ENCODE measurements at regions not wholly inside any gene's neighbourhood (a gene's known extent, or its start where the extent isn't known, plus 50 kb on each side); places are given as distances from the start of the nearest gene placed in this dataset.

GRCh38 chr2:235301202-235302076 lies 192.4 kb upstream of the AGAP1 start:
- DNase-seq (ENCODE audit: low read depth in 3 of 3) = no peak

GRCh38 chr2:235302263-235302662 lies 191.6 kb upstream of the AGAP1 start:
- DNase-seq (ENCODE audit: low read depth in 3 of 3) = no peak

GRCh38 chr2:235303499-235304291 lies 190.1 kb upstream of the AGAP1 start:
- DNase-seq (ENCODE audit: low read depth in 3 of 3) = no peak

- no peak for DNase-seq (ENCODE audit: low read depth in 3 of 3)
Measured at GRCh38 chr2:235305678-235306077, 188.2 kb upstream of the AGAP1 start.

- DNase-seq (ENCODE audit: low read depth in 3 of 3) = no peak
Measured at GRCh38 chr2:235311044-235311443, 182.8 kb upstream of the AGAP1 start.

- DNase-seq (ENCODE audit: low read depth in 3 of 3) = no peak
Measured at GRCh38 chr2:235312571-235312970, 181.3 kb upstream of the AGAP1 start.

- no peak for DNase-seq (ENCODE audit: low read depth in 3 of 3)
Measured at GRCh38 chr2:235314371-235314930, 179.4 kb upstream of the AGAP1 start.

GRCh38 chr2:235319095-235319494 lies 174.7 kb upstream of the AGAP1 start:
- DNase-seq (ENCODE audit: low read depth in 3 of 3) = no peak

GRCh38 chr2:235320326-235320725 lies 173.5 kb upstream of the AGAP1 start:
- no peak for DNase-seq (ENCODE audit: low read depth in 3 of 3)

GRCh38 chr2:235324324-235324723 lies 169.5 kb upstream of the AGAP1 start:
- DNase-seq (ENCODE audit: low read depth in 3 of 3) = no peak

GRCh38 chr2:235325151-235325550 lies 168.7 kb upstream of the AGAP1 start:
- DNase-seq (ENCODE audit: low read depth in 3 of 3) = no peak

GRCh38 chr2:235328991-235329390 lies 164.9 kb upstream of the AGAP1 start:
- DNase-seq (ENCODE audit: low read depth in 3 of 3) = no peak

- DNase-seq (ENCODE audit: low read depth in 3 of 3) = no peak
Measured at GRCh38 chr2:235330775-235331451, 162.9 kb upstream of the AGAP1 start.

- no peak for DNase-seq (ENCODE audit: low read depth in 3 of 3)
Measured at GRCh38 chr2:235332240-235332890, 161.5 kb upstream of the AGAP1 start.

GRCh38 chr2:235333076-235333475 lies 160.8 kb upstream of the AGAP1 start:
- DNase-seq (ENCODE audit: low read depth in 3 of 3) = no peak

- no peak for DNase-seq (ENCODE audit: low read depth in 3 of 3)
Measured at GRCh38 chr2:235334179-235334578, 159.7 kb upstream of the AGAP1 start.

- DNase-seq (ENCODE audit: low read depth in 3 of 3) = no peak
Measured at GRCh38 chr2:235343156-235343774, 150.6 kb upstream of the AGAP1 start.

- DNase-seq (ENCODE audit: low read depth in 3 of 3) = no peak
Measured at GRCh38 chr2:235343869-235344268, 150.0 kb upstream of the AGAP1 start.

- no peak for DNase-seq (ENCODE audit: low read depth in 3 of 3)
Measured at GRCh38 chr2:235345745-235346144, 148.1 kb upstream of the AGAP1 start.

- DNase-seq (ENCODE audit: low read depth in 3 of 3) = no peak
Measured at GRCh38 chr2:235347691-235348090, 146.2 kb upstream of the AGAP1 start.

- no peak for DNase-seq (ENCODE audit: low read depth in 3 of 3)
Measured at GRCh38 chr2:235348329-235348728, 145.5 kb upstream of the AGAP1 start.
